ENCODE measurements at regions not wholly inside any gene's neighbourhood (a gene's known extent, or its start where the extent isn't known, plus 50 kb on each side); places are given as distances from the start of the nearest gene placed in this dataset.

GRCh38 chr10:81472927-81473470 lies 402.0 kb upstream of the NRG3 start:
- no peak for TF ChIP-seq EZH2 (IDR thresholded peaks at IDR 0.05; ENCODE audit: low read length, missing control alignments)
- TF ChIP-seq, protein P1, sequence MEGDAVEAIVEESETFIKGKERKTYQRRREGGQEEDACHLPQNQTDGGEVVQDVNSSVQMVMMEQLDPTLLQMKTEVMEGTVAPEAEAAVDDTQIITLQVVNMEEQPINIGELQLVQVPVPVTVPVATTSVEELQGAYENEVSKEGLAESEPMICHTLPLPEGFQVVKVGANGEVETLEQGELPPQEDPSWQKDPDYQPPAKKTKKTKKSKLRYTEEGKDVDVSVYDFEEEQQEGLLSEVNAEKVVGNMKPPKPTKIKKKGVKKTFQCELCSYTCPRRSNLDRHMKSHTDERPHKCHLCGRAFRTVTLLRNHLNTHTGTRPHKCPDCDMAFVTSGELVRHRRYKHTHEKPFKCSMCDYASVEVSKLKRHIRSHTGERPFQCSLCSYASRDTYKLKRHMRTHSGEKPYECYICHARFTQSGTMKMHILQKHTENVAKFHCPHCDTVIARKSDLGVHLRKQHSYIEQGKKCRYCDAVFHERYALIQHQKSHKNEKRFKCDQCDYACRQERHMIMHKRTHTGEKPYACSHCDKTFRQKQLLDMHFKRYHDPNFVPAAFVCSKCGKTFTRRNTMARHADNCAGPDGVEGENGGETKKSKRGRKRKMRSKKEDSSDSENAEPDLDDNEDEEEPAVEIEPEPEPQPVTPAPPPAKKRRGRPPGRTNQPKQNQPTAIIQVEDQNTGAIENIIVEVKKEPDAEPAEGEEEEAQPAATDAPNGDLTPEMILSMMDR (conservative IDR thresholded peaks at IDR 0.05 in 1 of 2, IDR thresholded peaks at IDR 0.05 in 1 of 2; ENCODE audit: low read depth in 1 of 2, low read length in 2 of 2): no peak

Data from fibroblast of lung (primary cell).